Smooth muscle cell (in vitro differentiated cells): ENCODE measurements at regions not wholly inside any gene's neighbourhood (a gene's known extent, or its start where the extent isn't known, plus 50 kb on each side); places are given as distances from the start of the nearest gene placed in this dataset.

ENCODE experiments used
- DNase-seq: peaks from one replicate; lab custom pipeline; 2025; ENCODE audit not compliant: unreplicated experiment; lab: John Stamatoyannopoulos, UW
- H2AFZ ChIP-seq: fragments of 200-600 bp; sonication (generic); 2 replicates; pipeline ENCODE4 v1.6.0; 2016; ENCODE audit warnings: antibody characterized with exemption, low read depth, mild to moderate bottlenecking
- H3F3A ChIP-seq: fragments of 200-600 bp; sonication (generic); 2 replicates; pipeline ENCODE4 v1.6.0; 2017; ENCODE audit warnings: antibody characterized with exemption, low read depth
- H3K27ac ChIP-seq: fragments of 200-600 bp; sonication (generic); 2 replicates; pipeline ENCODE4 v1.5.1; 2016; ENCODE audit warnings: low read depth, mild to moderate bottlenecking
- H3K27me3 ChIP-seq: fragments of 200-600 bp; sonication (generic); 2 replicates; pipeline ENCODE4 v1.6.1; 2016; ENCODE audit warnings: low read depth, mild to moderate bottlenecking
- H3K36me3 ChIP-seq: fragments of 200-600 bp; sonication (generic); 2 replicates; pipeline ENCODE4 v1.5.1; 2016; ENCODE audit warnings: low read depth
- H3K4me1 ChIP-seq: fragments of 200-600 bp; sonication (generic); 2 replicates; pipeline ENCODE4 v1.5.1; 2016; ENCODE audit warnings: low read depth
- H3K4me2 ChIP-seq: fragments of 200-600 bp; sonication (generic); 2 replicates; pipeline ENCODE4 v1.6.0; 2016; ENCODE audit warnings: mild to moderate bottlenecking
- H3K4me3 ChIP-seq: fragments of 200-600 bp; sonication (generic); 2 replicates; pipeline ENCODE4 v1.5.1; 2016; ENCODE audit warnings: mild to moderate bottlenecking
- H3K79me2 ChIP-seq: fragments of 200-600 bp; sonication (generic); 2 replicates; pipeline ENCODE4 v1.6.0; 2016; ENCODE audit warnings: low read depth, mild to moderate bottlenecking
- H3K9ac ChIP-seq: fragments of 200-600 bp; sonication (generic); 2 replicates; pipeline ENCODE4 v1.6.0; 2016; ENCODE audit warnings: low read depth
- H3K9me3 ChIP-seq: fragments of 200-600 bp; sonication (generic); replicated peaks from 2 replicates; pipeline ENCODE4 v1.5.1; 2016; ENCODE audit warnings: low read depth
- H4K20me1 ChIP-seq: fragments of 200-600 bp; sonication (generic); 2 replicates; pipeline ENCODE4 v1.6.0; 2016; ENCODE audit warnings: low read depth
- CTCF ChIP-seq: fragments of 200-600 bp; sonication (generic); IDR thresholded peaks from 2 replicates; pipeline ENCODE4 v1.5.1; 2017; ENCODE audit warnings: borderline replicate concordance, mild to moderate bottlenecking, antibody characterized with exemption; ENCODE audit not compliant: insufficient read depth, poor library complexity, severe bottlenecking
- WGBS: methylation state at CpG from one replicate; pipeline ENCODE4 v1.1.7; 2016; ENCODE audit warnings: low lambda C conversion rate; 5-methylcytosine and 5-hydroxymethylcytosine counted together

GRCh38 chr16:66229651-66230050, 136.8 kb upstream of the CDH5 start:
- Histone ChIP-seq H3K9me3 (no peaks in the 10 kb centered on the region), H3K79me2 (no peaks in the 10 kb centered on the region), H3K4me1 (no peaks in the 10 kb centered on the region), H3K9ac (no peak overlapping the region), H3K4me2 (no peak overlapping the region), H3K4me3 (no peak overlapping the region), H3K27me3 (no peaks in the 10 kb centered on the region), H3F3A (no peaks in the 10 kb centered on the region), H2AFZ (no peak overlapping the region), H3K27ac (no peak overlapping the region), H4K20me1 (no peaks in the 10 kb centered on the region), H3K36me3 (no peaks in the 10 kb centered on the region)
- DNase-seq: no peak
- no peak for TF ChIP-seq CTCF
- 93% methylated on average over 4 of the region's 4 CpGs for WGBS

- Histone ChIP-seq H4K20me1 (no peaks in the 10 kb centered on the region), H3K36me3 (no peaks in the 10 kb centered on the region), H3K9ac (no peak overlapping the region), H3K4me2 (no peak overlapping the region), H2AFZ (no peak overlapping the region), H3F3A (no peaks in the 10 kb centered on the region), H3K4me1 (no peaks in the 10 kb centered on the region), H3K4me3 (no peak overlapping the region), H3K9me3 (no peaks in the 10 kb centered on the region), H3K27ac (no peak overlapping the region), H3K79me2 (no peaks in the 10 kb centered on the region), H3K27me3 (no peaks in the 10 kb centered on the region)
- 76% methylated on average over 7 of the region's 7 CpGs for WGBS
- no peak for TF ChIP-seq CTCF
- DNase-seq: no peak
Measured at GRCh38 chr16:66228792-66229191, 137.7 kb upstream of the CDH5 start.

- no peaks in the 10 kb centered on the region for H3K36me3 ChIP-seq
- no peak for TF ChIP-seq CTCF
- DNase-seq: no peak
- H3K27ac ChIP-seq: no peak overlapping the region
- H2AFZ ChIP-seq: no peak overlapping the region
- no peaks in the 10 kb centered on the region for H3K79me2 ChIP-seq
- no peaks in the 10 kb centered on the region for H3K27me3 ChIP-seq
- H3K4me2 ChIP-seq: no peak overlapping the region
- no peaks in the 10 kb centered on the region for H4K20me1 ChIP-seq
- no peaks in the 10 kb centered on the region for H3K9me3 ChIP-seq
- H3F3A ChIP-seq: no peaks in the 10 kb centered on the region
- 97% methylated on average over 8 of the region's 8 CpGs for WGBS
- H3K4me1 ChIP-seq: no peaks in the 10 kb centered on the region
- no peak overlapping the region for H3K9ac ChIP-seq
- no peak overlapping the region for H3K4me3 ChIP-seq
Measured at GRCh38 chr16:66227766-66228530, 138.5 kb upstream of the CDH5 start.

- Histone ChIP-seq H3K4me1 (no peaks in the 10 kb centered on the region), H3K27ac (no peak overlapping the region), H3F3A (no peaks in the 10 kb centered on the region), H3K27me3 (no peaks in the 10 kb centered on the region), H4K20me1 (no peaks in the 10 kb centered on the region), H2AFZ (no peak overlapping the region), H3K4me3 (no peak overlapping the region), H3K79me2 (no peaks in the 10 kb centered on the region), H3K36me3 (no peaks in the 10 kb centered on the region), H3K4me2 (no peak overlapping the region), H3K9ac (no peak overlapping the region), H3K9me3 (no peaks in the 10 kb centered on the region)
- no peak for TF ChIP-seq CTCF
- no peak for DNase-seq
- 98% methylated on average over 5 of the region's 5 CpGs for WGBS
Measured at GRCh38 chr16:66226762-66227161, 139.7 kb upstream of the CDH5 start.
